HepG2 (cell line): ENCODE measurements at regions not wholly inside any gene's neighbourhood (a gene's known extent, or its start where the extent isn't known, plus 50 kb on each side); places are given as distances from the start of the nearest gene placed in this dataset.

Experiments
- ATAC-seq: fragments of 200-7000 bp; cut with Tn5 transposase; 3 replicates; pipeline ENCODE4 v1.9.1; 2020; ENCODE audit warnings: mild to moderate bottlenecking, moderate library complexity
- BruUV-seq: library from RNA; stranded (reverse); fragments of 400-500 nt; replicated peaks from 2 replicates; lab custom pipeline; 2021; lab: Mats Ljungman, UMichigan
- CTCF ChIA-PET: fragments of 300-600 bp; formaldehyde crosslinking; extraction: SDS; loops from one replicate; lab custom pipeline; 2021; ENCODE audit warnings: low total read pairs, inconsistent platforms, low intra/inter-chr PET ratio; lab: Yijun Ruan, JAX
- POLR2A ChIA-PET: fragments of 350-600 bp; sonication (Branson Sonifier 250); formaldehyde crosslinking; loops from one replicate; lab custom pipeline; 2020; ENCODE audit warnings: antibody characterized with exemption, inconsistent platforms; lab: Yijun Ruan, JAX
- DNase-seq: peaks from one replicate; pipeline ENCODE4 v3.0.0-alpha.2; 2015; ENCODE audit warnings: low spot score
- FAIRE-seq: peaks from 3 replicates; lab custom pipeline; 2011; peaks lifted over from hg19 to GRCh38; lab: Jason Lieb, UNC
- H2AFZ ChIP-seq: one replicate; pipeline ENCODE4 v1.6.1; 2011; ENCODE audit warnings: low read length, inconsistent platforms
- H3K27ac ChIP-seq: fragments of 300-600 bp; 3 replicates; pipeline ENCODE4 v1.8.0; 2011; ENCODE audit warnings: mixed run types, mild to moderate bottlenecking, mixed read lengths, low read length, inconsistent platforms; ENCODE audit not compliant: insufficient read depth; ENCODE audit errors: extremely low read length
- H3K27me3 ChIP-seq, 2 experiments: fragments of 200-600 bp in 1 of 2; 2 replicates in 1 of 2; 3 replicates in 1 of 2; pipeline versions ENCODE4 v1.6.0 to v1.8.0; 2011; ENCODE audit warnings: low read length in 2 of 2, mild to moderate bottlenecking in 2 of 2, moderate library complexity in 2 of 2, inconsistent platforms in 1 of 2; ENCODE audit not compliant: insufficient read depth in 2 of 2, control insufficient read depth in 1 of 2
- H3K36me3 ChIP-seq, 2 experiments: fragments of 200-600 bp in 1 of 2; replicated peaks in 1 of 2; 2 replicates in 1 of 2; 3 replicates in 1 of 2; pipeline versions ENCODE4 v1.5.1 to v1.8.0; 2011; ENCODE audit warnings: low read length in 2 of 2, inconsistent platforms in 1 of 2; ENCODE audit not compliant: insufficient read depth in 2 of 2, control insufficient read depth in 1 of 2
- H3K4me1 ChIP-seq: 2 replicates; pipeline ENCODE4 v1.5.1; 2012; ENCODE audit warnings: low read length, inconsistent platforms; ENCODE audit not compliant: insufficient read depth
- H3K4me2 ChIP-seq: 2 replicates; pipeline ENCODE4 v1.6.0; 2011; ENCODE audit warnings: low read depth, low read length, inconsistent platforms
- H3K4me3 ChIP-seq, 3 experiments: fragments of 200-600 bp in 1 of 3; sonication (generic), shearing (Covaris generic) in 1 of 3; replicated peaks in 1 of 3; 2 replicates each; pipeline ENCODE4 v1.5.1; 2011 to 2016; ENCODE audit warnings: low read length in 3 of 3, inconsistent platforms in 2 of 3, low read depth in 2 of 3, mild to moderate bottlenecking in 2 of 3, control low read depth in 1 of 3, mixed read lengths in 1 of 3; ENCODE audit not compliant: insufficient read depth in 1 of 3
- H3K79me2 ChIP-seq: one replicate; pipeline ENCODE4 v1.6.1; 2011; ENCODE audit warnings: low read length, inconsistent platforms; ENCODE audit not compliant: insufficient read depth
- H3K9ac ChIP-seq: 2 replicates; pipeline ENCODE4 v1.6.0; 2011; ENCODE audit warnings: mild to moderate bottlenecking, low read depth, low read length, inconsistent platforms; ENCODE audit not compliant: insufficient read depth
- H3K9me3 ChIP-seq: 2 replicates; pipeline ENCODE4 v1.5.1; 2012; ENCODE audit warnings: mild to moderate bottlenecking, low read length
- H4K20me1 ChIP-seq: 2 replicates; pipeline ENCODE4 v1.6.0; 2011; ENCODE audit warnings: inconsistent platforms, mild to moderate bottlenecking, low read length, moderate library complexity; ENCODE audit not compliant: insufficient read depth
- HNRNPLL ChIP-seq: fragments of 200-400 bp; formaldehyde crosslinking; IDR thresholded peaks from 2 replicates; pipeline ENCODE4 v1.6.1; 2017; ENCODE audit warnings: mild to moderate bottlenecking, low read depth, low read length; ENCODE audit not compliant: poor library complexity, severe bottlenecking
- RBFOX2 ChIP-seq: fragments of 200-400 bp; formaldehyde crosslinking; IDR thresholded peaks from 2 replicates; pipeline ENCODE4 v1.6.1; 2017; ENCODE audit warnings: low read depth, mild to moderate bottlenecking, low read length
- REL ChIP-seq: sonication (generic); formaldehyde crosslinking; conservative IDR thresholded peaks from 2 replicates; pipeline ENCODE4 v1.8.0; 2022; ENCODE audit warnings: mild to moderate bottlenecking, missing genetic modification reagents, moderate library complexity
- TBX3 ChIP-seq: fragments of 450-650 bp; IDR thresholded peaks from 2 replicates; pipeline ENCODE4 v1.6.1; 2017; ENCODE audit warnings: antibody characterized with exemption, mild to moderate bottlenecking, inconsistent platforms, borderline replicate concordance
- TGIF2 ChIP-seq: IDR thresholded peaks from 2 replicates; pipeline ENCODE4 v1.6.1; 2016; ENCODE audit warnings: control low read depth, missing compliant biosample characterization
- ZBTB3 ChIP-seq: sonication (generic); formaldehyde crosslinking; IDR thresholded peaks from 2 replicates; pipeline ENCODE4 v1.4.0; 2020; ENCODE audit warnings: low read depth, mild to moderate bottlenecking, moderate library complexity, missing genetic modification reagents, borderline replicate concordance
- ZNF292 ChIP-seq: sonication (generic); formaldehyde crosslinking; IDR thresholded peaks from 2 replicates; pipeline ENCODE4 v1.8.1; 2022; ENCODE audit warnings: mild to moderate bottlenecking, low read depth, missing genetic modification reagents, borderline replicate concordance
- WGBS: methylation state at CpG from one replicate; pipeline ENCODE4 v1.1.6; 2017; ENCODE audit warnings: low lambda C conversion rate; 5-methylcytosine and 5-hydroxymethylcytosine counted together
- in situ Hi-C: cut with HindIII; loops from 2 replicates; pipeline ENCODE4 v1.10.0; 2017; ENCODE audit warnings: low pct_unique_long_range_greater_than_20kb; ENCODE audit not compliant: extremely low pct_ligation_motif_present
- intact Hi-C: fragments of 100-400 bp; cut with micrococcal nuclease; formaldehyde crosslinking; loops from one replicate; pipeline ENCODE4 v1.10.0; 2022; ENCODE audit not compliant: unreplicated experiment
- TF ChIP-seq, protein P1 (sequence below): sonication (generic); formaldehyde crosslinking; conservative IDR thresholded peaks from 2 replicates; pipeline ENCODE4 v1.4.0; 2020; ENCODE audit warnings: missing genetic modification reagents
- TF ChIP-seq, protein P2 (sequence below): sonication (generic); formaldehyde crosslinking; IDR thresholded peaks from 2 replicates; pipeline ENCODE4 v1.5.0; 2020; ENCODE audit warnings: mild to moderate bottlenecking, missing genetic modification reagents, moderate library complexity

DNA sequence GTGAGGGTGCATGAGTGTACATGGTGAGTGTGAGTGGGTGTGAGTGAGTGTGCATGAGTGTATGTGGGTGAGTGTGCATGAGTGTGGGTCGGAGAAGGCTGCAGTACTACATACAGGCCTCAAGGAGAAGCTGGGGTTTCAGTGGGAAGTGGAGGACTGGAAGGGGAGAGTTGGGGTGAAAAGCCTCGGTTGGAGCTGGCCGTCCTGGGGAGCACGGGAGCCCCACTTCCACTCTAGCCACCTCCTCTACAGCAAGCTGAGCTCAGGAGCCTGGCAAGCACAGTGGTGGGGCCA, 68.7 kb upstream of the HPCAL1 start:
- Histone ChIP-seq H3K36me3 (no peaks in the 10 kb centered on the region), H3K9me3 (no peaks in the 10 kb centered on the region), H3K79me2 (no peaks in the 10 kb centered on the region), H3K9ac (no peak overlapping the region), H3K4me3 (no peak overlapping the region), H3K27me3 (peaks cover 21 to 90% of the 10 kb centered on the region in 2 experiments), H3K27ac (no peak overlapping the region), H3K4me2 (no peak overlapping the region), H2AFZ (no peak overlapping the region), H3K4me1 (peaks cover 9% of the 10 kb centered on the region), H4K20me1 (no peaks in the 10 kb centered on the region; the same call in 1 of the 2 replicates)
- 20% methylated on average over 4 of the region's 4 CpGs for WGBS
- no peak for ATAC-seq
- in situ Hi-C loops (no loop called here), intact Hi-C loops (no loop called here)
- no peak for FAIRE-seq
- ChIA-PET CTCF (no interaction called here), POLR2A (no interaction called here)
- TF ChIP-seq ZNF292 (no peak), TGIF2 (CRISPR knock-in tag) (no peak)
- TF ChIP-seq, protein P1, sequence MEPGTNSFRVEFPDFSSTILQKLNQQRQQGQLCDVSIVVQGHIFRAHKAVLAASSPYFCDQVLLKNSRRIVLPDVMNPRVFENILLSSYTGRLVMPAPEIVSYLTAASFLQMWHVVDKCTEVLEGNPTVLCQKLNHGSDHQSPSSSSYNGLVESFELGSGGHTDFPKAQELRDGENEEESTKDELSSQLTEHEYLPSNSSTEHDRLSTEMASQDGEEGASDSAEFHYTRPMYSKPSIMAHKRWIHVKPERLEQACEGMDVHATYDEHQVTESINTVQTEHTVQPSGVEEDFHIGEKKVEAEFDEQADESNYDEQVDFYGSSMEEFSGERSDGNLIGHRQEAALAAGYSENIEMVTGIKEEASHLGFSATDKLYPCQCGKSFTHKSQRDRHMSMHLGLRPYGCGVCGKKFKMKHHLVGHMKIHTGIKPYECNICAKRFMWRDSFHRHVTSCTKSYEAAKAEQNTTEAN (CRISPR knock-in tag) = peak; percentile 36; the same call in 1 of the 2 replicates
- no TSS peak for BruUV-seq
- DNase-seq = no peak

DNA sequence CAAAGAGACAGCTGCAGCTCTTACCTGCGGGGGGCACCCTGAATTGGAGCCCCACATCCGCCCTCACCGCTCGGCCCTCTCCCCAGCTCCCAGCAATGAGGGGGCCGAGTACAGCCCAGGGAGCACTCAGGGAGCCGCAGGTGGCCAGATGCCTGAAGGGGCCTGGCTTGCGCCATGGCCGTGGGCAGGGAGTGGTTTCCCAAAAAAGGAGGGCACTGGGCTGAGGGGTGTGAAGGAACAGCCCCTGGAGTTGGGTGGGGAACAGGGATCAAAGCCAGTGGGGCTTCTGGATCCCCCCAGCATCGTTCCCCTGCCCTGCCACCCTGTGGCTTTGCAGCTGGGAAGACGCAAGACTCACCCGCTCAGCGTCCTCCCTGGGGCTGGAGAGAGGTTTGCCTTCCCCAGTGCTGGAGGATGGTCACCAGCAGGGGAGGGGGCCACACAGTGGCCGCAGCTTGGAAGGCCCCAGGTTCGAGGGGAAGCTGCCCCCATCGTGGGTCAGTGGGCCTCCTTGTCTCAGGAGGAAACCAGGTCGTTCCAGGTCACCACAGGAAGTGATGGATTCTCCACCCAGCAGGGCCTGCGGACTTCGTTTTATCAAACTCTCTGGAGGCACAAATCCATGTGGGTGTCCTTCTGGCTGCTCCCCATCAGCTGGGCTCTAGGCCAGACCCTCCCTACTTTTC, 68.2 kb upstream of the HPCAL1 start:
- H3K79me2 ChIP-seq = no peaks in the 10 kb centered on the region
- TF ChIP-seq TBX3 = no peak
- peak; percentile 12 for TF ChIP-seq HNRNPLL
- no peak for TF ChIP-seq REL (CRISPR knock-in tag)
- TF ChIP-seq, protein P2, sequence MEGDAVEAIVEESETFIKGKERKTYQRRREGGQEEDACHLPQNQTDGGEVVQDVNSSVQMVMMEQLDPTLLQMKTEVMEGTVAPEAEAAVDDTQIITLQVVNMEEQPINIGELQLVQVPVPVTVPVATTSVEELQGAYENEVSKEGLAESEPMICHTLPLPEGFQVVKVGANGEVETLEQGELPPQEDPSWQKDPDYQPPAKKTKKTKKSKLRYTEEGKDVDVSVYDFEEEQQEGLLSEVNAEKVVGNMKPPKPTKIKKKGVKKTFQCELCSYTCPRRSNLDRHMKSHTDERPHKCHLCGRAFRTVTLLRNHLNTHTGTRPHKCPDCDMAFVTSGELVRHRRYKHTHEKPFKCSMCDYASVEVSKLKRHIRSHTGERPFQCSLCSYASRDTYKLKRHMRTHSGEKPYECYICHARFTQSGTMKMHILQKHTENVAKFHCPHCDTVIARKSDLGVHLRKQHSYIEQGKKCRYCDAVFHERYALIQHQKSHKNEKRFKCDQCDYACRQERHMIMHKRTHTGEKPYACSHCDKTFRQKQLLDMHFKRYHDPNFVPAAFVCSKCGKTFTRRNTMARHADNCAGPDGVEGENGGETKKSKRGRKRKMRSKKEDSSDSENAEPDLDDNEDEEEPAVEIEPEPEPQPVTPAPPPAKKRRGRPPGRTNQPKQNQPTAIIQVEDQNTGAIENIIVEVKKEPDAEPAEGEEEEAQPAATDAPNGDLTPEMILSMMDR = no peak
- TF ChIP-seq ZBTB3 (CRISPR knock-in tag) = no peak
- no peak for TF ChIP-seq RBFOX2
- WGBS = 21% methylated on average over 11 of the region's 18 CpGs
- in situ Hi-C loops (no loop called here), intact Hi-C loops (no loop called here)
- POLR2A ChIA-PET = no interaction called here
- H3K36me3 ChIP-seq = no peaks in the 10 kb centered on the region
- H3K4me2 ChIP-seq = no peak overlapping the region
- no peak overlapping the region for H3K9ac ChIP-seq
- no peaks in the 10 kb centered on the region; the same call in 1 of the 2 replicates for H4K20me1 ChIP-seq
- no peak overlapping the region for H2AFZ ChIP-seq
- no TSS peak for BruUV-seq
- no peak overlapping the region for H3K4me3 ChIP-seq
- no peaks in the 10 kb centered on the region for H3K9me3 ChIP-seq
- FAIRE-seq = no peak
- no peak for ATAC-seq
- H3K27me3 ChIP-seq = peaks cover 19 to 91% of the 10 kb centered on the region in 2 experiments
- no peak for DNase-seq
- no peak overlapping the region for H3K27ac ChIP-seq
- H3K4me1 ChIP-seq = peaks cover 5% of the 10 kb centered on the region
- CTCF ChIA-PET = no interaction called here
